Globus pallidus (tissue), 1 donor: ENCODE measurements at regions not wholly inside any gene's neighbourhood (a gene's known extent, or its start where the extent isn't known, plus 50 kb on each side); places are given as distances from the start of the nearest gene placed in this dataset.

ENCODE experiments used
- DNase-seq: peaks from one replicate; pipeline ENCODE4 v3.0.0-alpha.2; 2015; ENCODE audit warnings: low spot score

DNA sequence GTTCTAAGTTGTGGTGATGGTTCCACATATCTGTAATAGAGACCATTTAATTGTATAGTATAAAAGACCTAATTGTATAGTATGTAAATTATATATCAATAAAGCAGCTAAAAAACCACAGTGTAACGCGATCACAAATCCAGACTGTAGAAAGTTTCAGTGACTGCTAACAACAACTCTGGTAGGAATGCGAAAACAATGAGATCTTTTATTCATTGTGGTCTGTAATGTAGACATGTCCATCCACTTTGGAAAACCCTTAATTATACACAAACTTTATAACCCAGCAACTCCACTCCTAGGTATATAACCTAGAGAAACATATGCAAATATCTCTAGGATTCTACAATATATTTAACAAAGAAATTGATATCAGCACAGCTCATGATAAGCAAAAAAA is 549.5 kb downstream of the SLITRK1 start:
- DNase-seq: no peak

DNA sequence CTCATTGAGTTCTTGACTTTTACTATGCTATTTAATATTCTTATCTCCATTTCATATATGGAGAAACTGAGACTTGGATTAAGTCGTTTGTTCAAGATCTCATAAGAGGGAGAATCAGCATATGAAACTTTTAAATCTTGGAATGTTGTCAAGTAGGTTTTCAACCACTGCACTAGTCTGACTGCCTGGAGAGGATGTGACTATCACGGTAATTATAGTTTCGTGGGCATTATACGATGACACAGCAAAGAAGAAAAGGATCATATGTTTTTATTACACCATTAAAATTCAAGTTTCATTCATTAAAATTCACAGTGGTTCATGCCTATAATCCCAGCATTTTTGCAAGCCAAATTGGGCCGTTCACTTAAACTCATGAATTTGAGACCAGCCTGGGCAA is 555.2 kb downstream of the SLITRK1 start:
- no peak for DNase-seq

GRCh38 chr13:83325125-83325853 is 557.0 kb downstream of the SLITRK1 start:
- DNase-seq: no peak

DNA sequence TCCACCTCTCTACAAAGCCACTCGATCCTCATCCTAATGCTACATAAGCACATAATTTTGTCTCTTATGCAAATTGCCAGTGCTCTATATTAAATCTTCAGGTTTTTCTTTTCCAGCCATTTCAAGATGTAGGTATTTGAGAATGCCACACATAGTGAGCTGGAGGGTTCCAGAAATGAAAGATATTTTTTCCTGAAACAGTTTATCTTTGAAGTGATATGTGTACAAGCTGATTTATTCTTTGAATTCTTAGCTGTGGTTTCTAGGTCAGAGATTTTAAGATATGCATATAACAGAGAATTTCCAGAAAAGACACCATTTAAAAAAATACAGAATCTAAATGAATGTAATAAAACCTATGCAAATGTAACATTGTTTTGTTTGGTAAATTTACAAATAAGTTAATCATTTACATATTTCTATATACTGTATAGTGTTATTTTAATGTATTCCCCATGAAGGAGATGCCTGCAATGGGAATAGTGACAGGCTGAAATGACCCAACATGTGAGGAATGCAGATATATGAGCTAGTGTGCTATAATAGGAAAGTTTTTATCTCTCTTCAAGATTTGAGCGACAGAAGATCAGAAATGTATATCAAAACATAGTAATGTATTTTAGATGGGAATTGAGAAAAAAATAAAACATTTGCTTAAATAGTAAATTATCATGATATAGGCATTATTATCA is 570.2 kb downstream of the SLITRK1 start:
- DNase-seq: no peak

- no peak for DNase-seq
These were observed 583.7 kb downstream of the SLITRK1 start for GRCh38 chr13:83298617-83299016.

DNA sequence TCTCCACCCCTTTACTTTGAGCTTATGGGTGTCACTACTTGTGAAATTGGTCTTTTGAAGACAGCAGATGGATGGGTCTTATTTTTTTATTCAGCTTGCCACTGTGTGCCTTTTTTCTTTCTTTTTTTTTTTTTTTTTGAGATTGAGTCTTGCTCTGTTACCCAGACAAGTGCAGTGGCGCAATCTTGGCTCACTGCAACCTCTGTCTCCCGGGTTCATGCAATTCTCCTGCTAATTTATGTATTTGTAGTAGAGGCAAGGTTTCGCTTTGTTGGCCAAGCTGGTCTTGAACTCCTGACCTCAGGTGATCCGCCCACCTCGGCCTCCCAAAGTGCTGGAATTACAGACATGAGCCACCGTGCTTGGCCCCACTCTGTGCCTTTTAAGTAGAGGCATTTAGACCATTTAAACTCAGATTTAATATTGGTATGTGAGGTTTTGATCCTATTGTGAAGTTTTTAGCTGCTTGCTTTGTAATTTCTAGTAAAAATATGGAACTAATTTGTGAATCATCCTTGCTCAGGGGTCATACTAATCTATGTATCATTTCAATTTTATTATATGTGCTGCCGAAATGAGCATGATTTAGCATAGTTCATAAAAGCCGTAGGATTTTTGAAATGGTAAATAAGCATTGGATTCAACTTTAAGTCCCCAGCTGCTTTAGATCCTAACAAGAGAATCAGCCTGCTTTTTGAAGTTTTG is 584.5 kb downstream of the SLITRK1 start:
- no peak for DNase-seq

- DNase-seq: no peak
These were observed 586.6 kb downstream of the SLITRK1 start for GRCh38 chr13:83295686-83296085.

GRCh38 chr13:83286737-83287136 is 595.5 kb downstream of the SLITRK1 start:
- DNase-seq: no peak

DNA sequence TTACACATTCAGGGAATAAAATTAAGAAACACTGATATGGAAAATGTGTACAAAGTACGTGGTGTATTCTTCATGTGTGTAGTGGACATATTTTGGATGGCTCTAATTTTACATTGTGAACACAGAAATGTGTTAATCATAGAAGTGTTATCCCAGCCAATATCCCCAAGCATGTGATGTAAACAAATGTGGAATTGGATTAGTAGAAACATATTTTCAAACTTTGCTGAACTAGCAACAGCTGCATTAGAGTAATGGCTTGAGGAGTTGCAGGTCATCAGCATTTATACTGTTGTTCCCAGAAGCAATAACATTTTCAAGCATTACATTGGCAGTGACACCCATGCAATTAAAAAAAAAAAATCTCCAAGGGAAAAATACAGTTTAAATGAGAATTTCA is 600.6 kb downstream of the SLITRK1 start:
- no peak for DNase-seq

DNA sequence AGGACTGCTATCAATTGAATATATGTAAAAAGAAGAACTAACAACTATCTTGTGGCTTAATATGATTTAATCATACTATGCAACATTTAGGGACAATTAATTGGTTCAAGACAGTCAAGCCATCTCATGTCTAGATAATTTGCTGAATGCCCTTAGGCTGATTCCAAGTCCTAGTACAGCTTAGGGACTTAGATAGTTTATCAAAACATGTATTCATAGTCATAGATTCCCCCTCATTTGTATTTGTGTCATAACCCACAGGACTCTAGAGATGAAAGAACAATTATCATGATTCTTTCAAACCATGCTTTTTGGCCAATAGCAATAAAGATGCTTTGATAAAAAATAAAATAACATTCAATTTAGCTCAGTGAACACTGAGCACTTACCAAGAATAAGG is 607.6 kb downstream of the SLITRK1 start:
- no peak for DNase-seq

- peak; percentile 18 for DNase-seq
These were observed 609.5 kb downstream of the SLITRK1 start for GRCh38 chr13:83272652-83273240.

DNA sequence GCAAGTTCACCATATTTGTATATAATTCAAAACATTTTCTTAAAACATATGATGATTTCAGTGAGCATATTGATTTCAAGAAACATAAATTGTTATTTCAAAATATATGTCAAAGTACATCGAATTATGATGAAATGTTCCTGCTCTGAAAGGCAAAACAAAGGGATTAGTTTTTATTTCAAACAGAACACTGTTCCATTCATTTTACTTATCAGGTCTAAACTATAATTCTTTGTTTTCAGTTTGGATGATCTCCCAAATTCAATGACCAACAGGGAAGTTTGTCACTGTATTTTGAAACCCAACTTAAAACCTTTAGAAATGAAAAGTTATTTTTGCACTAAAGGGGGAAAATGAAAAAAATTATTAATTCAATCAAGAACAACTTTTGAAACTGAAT is 610.2 kb downstream of the SLITRK1 start:
- DNase-seq: peak; percentile 58

- no peak for DNase-seq
These were observed 617.0 kb downstream of the SLITRK1 start for GRCh38 chr13:83265279-83265678.

DNA sequence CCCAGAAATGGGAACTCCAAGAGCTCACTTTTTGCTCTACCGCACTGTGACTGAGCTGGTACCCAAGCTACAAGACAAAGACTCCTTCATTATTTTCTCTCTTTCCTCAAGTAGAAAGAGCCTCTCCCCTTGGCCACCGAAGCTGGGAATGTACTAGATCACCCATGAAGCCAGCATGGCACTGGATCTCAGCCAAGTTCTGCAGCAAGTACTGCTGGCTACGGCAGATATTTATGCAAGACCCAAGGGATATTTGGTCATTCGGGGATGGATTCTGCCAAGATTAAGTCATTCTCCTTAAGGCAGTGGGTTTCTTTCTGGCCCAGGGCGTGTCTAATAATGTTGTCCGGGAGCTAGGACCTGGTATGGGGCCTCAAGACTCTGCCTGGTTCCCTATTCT is 633.5 kb downstream of the SLITRK1 start:
- DNase-seq: no peak

- DNase-seq: no peak
These were observed 649.6 kb downstream of the SLITRK1 start for GRCh38 chr13:83232626-83233025.

DNA sequence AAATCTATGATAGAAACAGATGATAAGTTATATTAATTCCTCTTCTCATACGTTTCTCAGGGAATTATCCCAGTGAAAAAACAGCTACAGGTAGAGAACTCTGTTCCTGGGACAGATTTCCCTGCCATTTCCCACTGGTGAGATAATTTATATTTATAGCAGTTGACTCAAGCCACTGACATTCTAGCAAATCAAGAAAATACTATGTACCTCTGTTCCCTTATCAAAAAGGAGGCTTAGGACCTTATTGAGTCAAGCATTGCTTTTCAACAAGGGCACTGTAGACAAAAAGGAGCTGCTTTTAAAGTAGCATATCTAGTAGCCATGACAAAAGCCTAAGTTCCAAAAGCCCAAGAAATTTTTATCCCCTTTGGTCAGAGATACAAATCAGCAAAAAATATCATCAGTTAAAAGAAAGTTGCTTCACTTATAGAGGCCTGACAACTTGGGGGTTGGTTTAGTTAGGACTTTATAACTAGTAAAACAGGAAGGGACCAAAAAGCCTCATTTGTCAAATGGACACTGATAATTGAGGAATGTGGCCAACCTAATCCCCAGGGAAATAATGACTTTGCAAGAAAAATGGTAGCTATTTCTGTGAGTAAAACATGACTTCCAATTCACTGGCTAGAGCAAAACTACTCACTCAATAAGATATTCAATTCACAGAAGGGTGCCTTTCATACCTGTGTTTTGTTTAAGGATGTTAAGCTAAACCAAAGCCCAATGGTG is 652.5 kb downstream of the SLITRK1 start:
- DNase-seq: no peak

GRCh38 chr13:83223546-83223945 is 658.7 kb downstream of the SLITRK1 start:
- peak; percentile 3 for DNase-seq

- no peak for DNase-seq
These were observed 660.4 kb downstream of the SLITRK1 start for GRCh38 chr13:83221813-83222241.

- DNase-seq: no peak
These were observed 661.0 kb downstream of the SLITRK1 start for GRCh38 chr13:83221256-83221655.

DNA sequence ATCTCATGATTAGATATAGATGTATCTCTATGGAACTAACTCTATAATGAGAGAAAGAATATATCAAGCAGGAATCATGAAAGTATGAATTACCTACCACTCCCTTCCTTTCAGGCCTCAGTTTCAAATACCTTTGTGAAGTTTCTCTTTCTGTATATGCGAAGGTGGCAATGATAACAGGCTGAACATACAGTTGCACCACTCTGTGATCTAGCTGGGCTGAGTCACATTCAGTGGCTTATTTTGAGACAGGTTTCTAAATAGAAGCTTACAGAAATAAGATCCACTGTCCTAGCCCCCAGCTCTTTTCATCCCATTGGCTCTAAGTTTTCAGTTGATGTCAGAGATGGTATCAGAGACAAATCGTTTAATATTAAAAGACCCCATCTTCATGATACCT is 662.0 kb downstream of the SLITRK1 start:
- no peak for DNase-seq

- no peak for DNase-seq
These were observed 662.4 kb downstream of the SLITRK1 start for GRCh38 chr13:83219832-83220231.
